ENCODE measurements at regions not wholly inside any gene's neighbourhood (a gene's known extent, or its start where the extent isn't known, plus 50 kb on each side); places are given as distances from the start of the nearest gene placed in this dataset.
A peak's percentile ranks its signal among the peaks of the same experiment; 100 is the strongest.

DNA sequence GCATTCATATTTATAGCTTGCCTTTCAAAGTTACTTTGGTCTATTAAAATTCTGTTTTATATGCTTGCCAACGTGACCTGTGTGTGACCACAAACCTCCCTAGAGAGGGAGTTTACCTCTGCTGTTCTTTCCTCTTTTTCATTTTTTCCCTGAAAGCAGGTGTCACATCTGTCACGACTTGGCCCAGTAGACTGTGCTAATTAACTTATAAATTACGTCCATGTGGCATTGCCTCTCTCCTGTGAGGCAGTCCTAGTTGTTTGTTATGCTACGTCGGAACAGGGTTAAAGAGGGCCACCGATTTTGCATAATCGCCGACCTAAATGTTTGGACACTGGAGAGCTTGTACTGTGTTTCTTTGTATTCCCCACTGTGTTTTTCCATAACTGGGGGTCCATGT lies 343.9 kb upstream of the FLRT2 start:
- Histone ChIP-seq H4K20me1 (replicated peaks; ENCODE audit: control insufficient read depth, extremely low read depth, insufficient read depth, low read length) (no peaks in the 10 kb centered on the region), H2AFZ (ENCODE audit: low read depth, low read length) (no peak overlapping the region), H3K27ac (ENCODE audit: insufficient read depth, low read depth, low read length) (no peak overlapping the region), H3K4me2 (ENCODE audit: insufficient read depth, low read length) (no peak overlapping the region), H3K9ac (replicated peaks; ENCODE audit: extremely low read depth, insufficient read depth, low read length) (no peak overlapping the region), H3K27me3 (ENCODE audit: control insufficient read depth in 2 of 2, insufficient read depth in 2 of 2, low read length in 2 of 2) (no peaks in the 10 kb centered on the region), H3K4me3 (replicated peaks in 1 of 3; ENCODE audit: insufficient read depth in 1 of 3, low read depth in 1 of 3, low read length in 3 of 3) (no peak overlapping the region), H3K9me3 (replicated peaks; ENCODE audit: control insufficient read depth, insufficient read depth, low read length) (no peaks in the 10 kb centered on the region), H3K9me1 (replicated peaks; ENCODE audit: control insufficient read depth, extremely low read depth, insufficient read depth, low read length) (no peaks in the 10 kb centered on the region), H3K79me2 (ENCODE audit: control insufficient read depth, insufficient read depth, low read length) (no peaks in the 10 kb centered on the region), H3K36me3 (ENCODE audit: control insufficient read depth in 2 of 2, extremely low read depth in 1 of 2, insufficient read depth in 2 of 2, low read length in 2 of 2) (no peaks in the 10 kb centered on the region), H3K4me1 (ENCODE audit: control insufficient read depth, extremely low read depth, insufficient read depth, low read length) (peaks cover 6% of the 10 kb centered on the region)
- ChIA-PET POLR2A (no interaction called here), CTCF (no interaction called here)
- FAIRE-seq (no peak), DNase-seq (ENCODE audit: low read depth, low spot score) (no peak)
- TF ChIP-seq MAX (IDR thresholded peaks at IDR 0.05; ENCODE audit: insufficient read depth, insufficient read length) (no peak), POLR2AphosphoS5 (IDR thresholded peaks at IDR 0.05; ENCODE audit: insufficient read depth, low read depth, low read length) (no peak), JUN (IDR thresholded peaks at IDR 0.05; ENCODE audit: borderline replicate concordance, insufficient read depth, insufficient read length, low read depth) (no peak), GATA2 (IDR thresholded peaks at IDR 0.05; ENCODE audit: insufficient read depth, insufficient read length, low read depth, low read length) (no peak)
- dilution Hi-C loops (cut with MboI; ENCODE audit: extremely low pct_ligation_motif_present, low sequenced_read_pairs) = no loop called here
- no TSS peak for BruUV-seq (replicated peaks)
- intact Hi-C loops (cut with micrococcal nuclease) = no loop called here

DNA sequence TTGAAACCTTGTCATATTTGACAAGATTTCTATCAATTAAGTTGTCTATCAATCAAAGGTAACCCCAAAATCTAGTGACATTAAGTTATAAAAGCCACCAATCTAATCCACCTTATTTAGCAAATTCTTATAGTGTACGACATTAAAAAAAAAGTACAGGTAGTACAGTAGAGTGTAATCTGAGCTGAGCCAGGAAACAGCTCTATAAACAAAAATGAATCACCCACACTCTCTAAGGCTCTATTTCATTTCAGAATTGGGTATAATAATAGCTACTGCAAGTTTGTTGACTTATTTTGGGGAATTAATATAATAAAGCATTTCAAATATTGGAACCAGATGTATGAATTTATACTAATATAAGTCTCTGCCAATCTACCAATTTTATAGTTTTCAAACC lies 342.4 kb upstream of the FLRT2 start:
- ChIA-PET CTCF (interaction anchor here (0.7 kb wide), 2 partner anchors 45 to 148 kb away, joined by 3 read pairs; no protein-coding TSS in a partner anchor), POLR2A (no interaction called here)
- Histone ChIP-seq H3K9ac (replicated peaks; ENCODE audit: extremely low read depth, insufficient read depth, low read length) (no peak overlapping the region), H3K27ac (ENCODE audit: insufficient read depth, low read depth, low read length) (no peak overlapping the region), H3K4me2 (ENCODE audit: insufficient read depth, low read length) (no peak overlapping the region), H3K4me1 (ENCODE audit: control insufficient read depth, extremely low read depth, insufficient read depth, low read length) (peaks cover 6% of the 10 kb centered on the region), H3K4me3 (replicated peaks in 1 of 3; ENCODE audit: insufficient read depth in 1 of 3, low read depth in 1 of 3, low read length in 3 of 3) (no peak overlapping the region), H4K20me1 (replicated peaks; ENCODE audit: control insufficient read depth, extremely low read depth, insufficient read depth, low read length) (no peaks in the 10 kb centered on the region), H3K36me3 (ENCODE audit: control insufficient read depth in 2 of 2, extremely low read depth in 1 of 2, insufficient read depth in 2 of 2, low read length in 2 of 2) (no peaks in the 10 kb centered on the region), H3K9me3 (replicated peaks; ENCODE audit: control insufficient read depth, insufficient read depth, low read length) (no peaks in the 10 kb centered on the region), H3K79me2 (ENCODE audit: control insufficient read depth, insufficient read depth, low read length) (no peaks in the 10 kb centered on the region), H3K9me1 (replicated peaks; ENCODE audit: control insufficient read depth, extremely low read depth, insufficient read depth, low read length) (no peaks in the 10 kb centered on the region), H2AFZ (ENCODE audit: low read depth, low read length) (no peak overlapping the region), H3K27me3 (ENCODE audit: control insufficient read depth in 2 of 2, insufficient read depth in 2 of 2, low read length in 2 of 2) (no peaks in the 10 kb centered on the region)
- dilution Hi-C loops (cut with MboI; ENCODE audit: extremely low pct_ligation_motif_present, low sequenced_read_pairs) = no loop called here
- DNase-seq (ENCODE audit: low read depth, low spot score) = peak; percentile 61
- FAIRE-seq = no peak
- BruUV-seq (replicated peaks) = no TSS peak
- intact Hi-C loops (cut with micrococcal nuclease) = no loop called here
- TF ChIP-seq FOS (IDR thresholded peaks at IDR 0.05; ENCODE audit: borderline replicate concordance, insufficient read depth, low read length) = peak; percentile 65
- no peak for TF ChIP-seq GATA2 (IDR thresholded peaks at IDR 0.05; ENCODE audit: insufficient read depth, insufficient read length, low read depth, low read length)
